HEK293 (cell line): ENCODE measurements at regions not wholly inside any gene's neighbourhood (a gene's known extent, or its start where the extent isn't known, plus 50 kb on each side); places are given as distances from the start of the nearest gene placed in this dataset.
"Not testable (repeated sequence)": the region's sequence is repeated elsewhere in the genome, so short reads cannot be mapped to it uniquely, and the experiment has no call there.

Experiments
- CTCF ChIA-PET: fragments of 350-600 bp; formaldehyde crosslinking; extraction: SDS; loops from one replicate; lab custom pipeline; 2021; ENCODE audit warnings: antibody characterized with exemption; lab: Yijun Ruan, JAX
- POLR2A ChIA-PET: fragments of 300-600 bp; formaldehyde crosslinking; extraction: SDS; loops from one replicate; lab custom pipeline; 2020; ENCODE audit warnings: antibody characterized with exemption, inconsistent platforms; lab: Yijun Ruan, JAX
- H3K27ac ChIP-seq: fragments of 200-500 bp; sonication (Bioruptor generic); 2 replicates; pipeline ENCODE4 v1.5.1; 2014; ENCODE audit warnings: low read depth, low read length, control low read depth, inconsistent platforms; ENCODE audit errors: extremely low read depth
- H3K36me3 ChIP-seq, 2 experiments: fragments of 200-500 bp in 1 of 2; sonication (Bioruptor generic) in 1 of 2; 1 replicate in 1 of 2; 2 replicates in 1 of 2; pipeline ENCODE4 v1.5.1; 2014 to 2017; ENCODE audit warnings: inconsistent platforms in 2 of 2, low read length in 2 of 2; ENCODE audit not compliant: control insufficient read depth in 2 of 2, insufficient read depth in 1 of 2
- H3K4me1 ChIP-seq: fragments of 200-500 bp; sonication (Bioruptor generic); 2 replicates; pipeline ENCODE4 v1.5.1; 2014; ENCODE audit warnings: mild to moderate bottlenecking, low read length, inconsistent platforms; ENCODE audit not compliant: control insufficient read depth, insufficient read depth
- H3K4me3 ChIP-seq: 2 replicates; pipeline ENCODE4 v1.5.1; 2011; ENCODE audit warnings: low read depth, mild to moderate bottlenecking, control low read depth, low read length, moderate library complexity
- H3K9me3 ChIP-seq: fragments of 200-500 bp; sonication (Bioruptor generic); 2 replicates; pipeline ENCODE4 v1.5.1; 2014; ENCODE audit warnings: low read depth, low read length, inconsistent platforms; ENCODE audit not compliant: control insufficient read depth, insufficient read depth
- BCL11B ChIP-seq: fragments of 450-650 bp; formaldehyde crosslinking; IDR thresholded peaks from 2 replicates; pipeline ENCODE4 v1.5.1; 2016; ENCODE audit warnings: low read depth, missing biosample characterization, missing genetic modification characterization
- GLI2 ChIP-seq: fragments of 450-650 bp; formaldehyde crosslinking; IDR thresholded peaks from 2 replicates; pipeline ENCODE4; 2017; ENCODE audit warnings: missing biosample characterization, missing genetic modification characterization, low read depth, borderline replicate concordance
- KLF9 ChIP-seq: fragments of 450-650 bp; formaldehyde crosslinking; IDR thresholded peaks from 2 replicates; pipeline ENCODE4 v1.5.1; 2016; ENCODE audit warnings: missing biosample characterization, missing genetic modification characterization, low read depth
- OSR2 ChIP-seq: fragments of 450-650 bp; formaldehyde crosslinking; IDR thresholded peaks from 2 replicates; pipeline ENCODE4 v1.5.1; 2016; ENCODE audit warnings: missing biosample characterization, missing genetic modification characterization
- PRDM4 ChIP-seq: fragments of 450-650 bp; formaldehyde crosslinking; IDR thresholded peaks from 2 replicates; pipeline ENCODE4 v1.5.1; 2017; ENCODE audit warnings: missing biosample characterization, missing genetic modification characterization
- REST ChIP-seq: fragments of 450-650 bp; formaldehyde crosslinking; IDR thresholded peaks from 2 replicates; pipeline ENCODE4 v1.5.1; 2016; ENCODE audit warnings: missing biosample characterization, missing genetic modification characterization
- SP2 ChIP-seq: fragments of 450-650 bp; formaldehyde crosslinking; IDR thresholded peaks from 2 replicates; pipeline ENCODE4 v1.5.1; 2016; ENCODE audit warnings: missing biosample characterization, missing genetic modification characterization
- ZEB2 ChIP-seq: fragments of 450-650 bp; formaldehyde crosslinking; IDR thresholded peaks from 2 replicates; pipeline ENCODE4 v1.5.1; 2016; ENCODE audit warnings: missing biosample characterization, missing genetic modification characterization
- ZNF112 ChIP-seq: fragments of 450-650 bp; formaldehyde crosslinking; IDR thresholded peaks from 2 replicates; pipeline ENCODE4 v1.5.0; 2017; ENCODE audit warnings: missing biosample characterization, missing genetic modification characterization
- ZNF146 ChIP-seq: fragments of 450-650 bp; formaldehyde crosslinking; IDR thresholded peaks from 2 replicates; pipeline ENCODE4 v1.5.1; 2016; ENCODE audit warnings: missing biosample characterization, missing genetic modification characterization
- ZNF248 ChIP-seq: fragments of 450-650 bp; formaldehyde crosslinking; IDR thresholded peaks from 2 replicates; pipeline ENCODE4 v1.5.1; 2017; ENCODE audit warnings: missing biosample characterization, missing genetic modification characterization
- ZNF366 ChIP-seq: fragments of 450-650 bp; formaldehyde crosslinking; conservative IDR thresholded peaks from 2 replicates; pipeline ENCODE4 v1.5.1; 2016; ENCODE audit warnings: missing biosample characterization, missing genetic modification characterization
- ZNF510 ChIP-seq: fragments of 450-650 bp; formaldehyde crosslinking; IDR thresholded peaks from 2 replicates; pipeline ENCODE4 v1.5.1; 2018; ENCODE audit warnings: mild to moderate bottlenecking, missing genetic modification characterization, missing biosample characterization; ENCODE audit not compliant: insufficient replicate concordance
- ZNF544 ChIP-seq: fragments of 450-650 bp; formaldehyde crosslinking; IDR thresholded peaks from 2 replicates; pipeline ENCODE4 v1.5.0; 2017; ENCODE audit warnings: missing biosample characterization, missing genetic modification characterization
- ZNF596 ChIP-seq: fragments of 450-650 bp; IDR thresholded peaks from 2 replicates; pipeline ENCODE4 v1.5.0; 2018; ENCODE audit warnings: missing biosample characterization, mild to moderate bottlenecking, missing genetic modification characterization, moderate library complexity
- ZNF623 ChIP-seq: fragments of 450-650 bp; formaldehyde crosslinking; IDR thresholded peaks from 2 replicates; pipeline ENCODE4 v1.5.1; 2016; ENCODE audit warnings: missing biosample characterization, missing genetic modification characterization
- ZNF792 ChIP-seq: fragments of 450-650 bp; formaldehyde crosslinking; IDR thresholded peaks from 2 replicates; pipeline ENCODE4 v1.5.1; 2016; ENCODE audit warnings: missing biosample characterization, missing genetic modification characterization
- ZSCAN4 ChIP-seq: fragments of 450-650 bp; formaldehyde crosslinking; IDR thresholded peaks from 2 replicates; pipeline ENCODE4 v1.5.1; 2017; ENCODE audit warnings: missing biosample characterization, missing genetic modification characterization

- POLR2A ChIA-PET: no interaction called here
Measured at GRCh38 chr2:175842996-175843395, 159.1 kb downstream of the LNPK start.

GRCh38 chr2:175840765-175841164 is 161.3 kb downstream of the LNPK start:
- CTCF ChIA-PET: not testable (repeated sequence)

More at GRCh38 chr2:175842996-175843395, 159.1 kb downstream of the LNPK start:
- TF ChIP-seq BCL11B (tag by site-specific recombination): no peak
- no peak for TF ChIP-seq ZSCAN4
- TF ChIP-seq REST (tag by site-specific recombination): no peak
- H3K36me3 ChIP-seq: no peaks in the 10 kb centered on the region
- no peak overlapping the region for H3K4me3 ChIP-seq
- no peak overlapping the region for H3K27ac ChIP-seq
- no peaks in the 10 kb centered on the region for H3K9me3 ChIP-seq
- H3K4me1 ChIP-seq: no peaks in the 10 kb centered on the region
- CTCF ChIA-PET: no interaction called here

GRCh38 chr2:175840256-175840655 is 161.8 kb downstream of the LNPK start:
- ChIA-PET POLR2A (no interaction called here), CTCF (no interaction called here)
- H3K4me3 ChIP-seq: no peak overlapping the region
- TF ChIP-seq ZNF596 (tag by site-specific recombination): no peak
- no peaks in the 10 kb centered on the region for H3K9me3 ChIP-seq
- no peak overlapping the region for H3K27ac ChIP-seq
- no peaks in the 10 kb centered on the region for H3K36me3 ChIP-seq
- 0 out of 2 replicates have a peak, but pooled peaks cover under 1% of the 10 kb centered on the region for H3K4me1 ChIP-seq

More at GRCh38 chr2:175840765-175841164, 161.3 kb downstream of the LNPK start:
- H3K4me3 ChIP-seq, H3K9me3 ChIP-seq, H3K4me1 ChIP-seq, H3K36me3 ChIP-seq, H3K27ac ChIP-seq, POLR2A ChIA-PET: not testable (repeated sequence)

- ChIA-PET POLR2A (no interaction called here), CTCF (interaction anchor here (0.5 to 0.6 kb wide), 2 partner anchors 924 to 1928 kb away, joined by 3 read pairs; no protein-coding TSS in a partner anchor)
- Histone ChIP-seq H3K4me3 (no peak overlapping the region), H3K9me3 (no peaks in the 10 kb centered on the region), H3K27ac (no peak overlapping the region), H3K4me1 (0 out of 2 replicates have a peak, but pooled peaks cover 3% of the 10 kb centered on the region), H3K36me3 (no peaks in the 10 kb centered on the region)
- TF ChIP-seq ZNF792 (tag by site-specific recombination) (no peak), ZEB2 (tag by site-specific recombination) (no peak), ZNF146 (tag by site-specific recombination) (no peak), ZNF510 (tag by site-specific recombination) (no peak), OSR2 (no peak), ZNF623 (tag by site-specific recombination) (no peak), KLF9 (tag by site-specific recombination) (no peak), GLI2 (tag by site-specific recombination) (no peak), ZNF366 (no peak), ZNF544 (tag by site-specific recombination) (no peak), PRDM4 (tag by site-specific recombination) (no peak), ZNF112 (tag by site-specific recombination) (no peak), SP2 (no peak), ZNF248 (tag by site-specific recombination) (no peak)
Measured at GRCh38 chr2:175838979-175839378, 163.1 kb downstream of the LNPK start.
